GM18868 (cell line): ENCODE measurements at regions not wholly inside any gene's neighbourhood (a gene's known extent, or its start where the extent isn't known, plus 50 kb on each side); places are given as distances from the start of the nearest gene placed in this dataset.
"Not testable (repeated sequence)": the region's sequence is repeated elsewhere in the genome, so short reads cannot be mapped to it uniquely, and the experiment has no call there.

Experiments
- ATAC-seq: cut with Tn5 transposase; IDR thresholded peaks from one replicate; pipeline ENCODE4 v1.9.1; 2021; ENCODE audit warnings: mild to moderate bottlenecking, moderate library complexity; ENCODE audit not compliant: unreplicated experiment

GRCh38 chr10:125605167-125605566 lies 77.8 kb downstream of the TEX36 start:
- ATAC-seq: no peak

- no peak for ATAC-seq
Measured at GRCh38 chr10:125602825-125603224, 80.1 kb downstream of the TEX36 start.

GRCh38 chr10:125599194-125599593 lies 83.8 kb downstream of the TEX36 start:
- ATAC-seq: no peak

GRCh38 chr10:125595911-125596310 lies 87.1 kb downstream of the TEX36 start:
- no peak for ATAC-seq

GRCh38 chr10:125593644-125594043 lies 89.3 kb downstream of the TEX36 start:
- no peak for ATAC-seq

GRCh38 chr10:125592897-125593296 lies 90.1 kb downstream of the TEX36 start:
- ATAC-seq: no peak

GRCh38 chr10:125591886-125592285 lies 91.1 kb downstream of the TEX36 start:
- ATAC-seq: no peak

GRCh38 chr10:125588738-125589137 lies 94.2 kb downstream of the TEX36 start:
- not testable (repeated sequence) for ATAC-seq

- ATAC-seq: no peak
Measured at GRCh38 chr10:125584954-125585353, 98.0 kb downstream of the TEX36 start.

- no peak for ATAC-seq
Measured at GRCh38 chr10:125578658-125579315, 104.2 kb downstream of the TEX36 start.

- no peak for ATAC-seq
Measured at GRCh38 chr10:125575843-125576242, 107.1 kb downstream of the TEX36 start.

GRCh38 chr10:125568156-125568555 lies 114.8 kb downstream of the TEX36 start:
- no peak for ATAC-seq

- ATAC-seq: no peak
Measured at GRCh38 chr10:125567529-125567928, 115.4 kb downstream of the TEX36 start.

GRCh38 chr10:125565046-125565445 lies 117.9 kb downstream of the TEX36 start:
- no peak for ATAC-seq

GRCh38 chr10:125564570-125564969 lies 118.4 kb downstream of the TEX36 start:
- ATAC-seq: no peak

- no peak for ATAC-seq
Measured at GRCh38 chr10:125562737-125563136, 120.2 kb downstream of the TEX36 start.

GRCh38 chr10:125560947-125561346 lies 122.0 kb downstream of the TEX36 start:
- ATAC-seq: no peak

GRCh38 chr10:125559210-125559609 lies 123.8 kb downstream of the TEX36 start:
- ATAC-seq: no peak

- ATAC-seq: no peak
Measured at GRCh38 chr10:125557801-125558505, 125.0 kb downstream of the TEX36 start.

GRCh38 chr10:125557311-125557710 lies 125.7 kb downstream of the TEX36 start:
- no peak for ATAC-seq

- ATAC-seq: no peak
Measured at GRCh38 chr10:125556882-125557281, 126.1 kb downstream of the TEX36 start.

- no peak for ATAC-seq
Measured at GRCh38 chr10:125555743-125556142, 127.2 kb downstream of the TEX36 start.

GRCh38 chr10:125555267-125555666 lies 127.7 kb downstream of the TEX36 start:
- no peak for ATAC-seq
